Central memory CD4-positive, alpha-beta T cell (primary cell): ENCODE measurements at regions not wholly inside any gene's neighbourhood (a gene's known extent, or its start where the extent isn't known, plus 50 kb on each side); places are given as distances from the start of the nearest gene placed in this dataset.
"Not testable (repeated sequence)": the region's sequence is repeated elsewhere in the genome, so short reads cannot be mapped to it uniquely, and the experiment has no call there.

Experiments used
- DNase-seq: peaks from one replicate; pipeline ENCODE4 v3.0.0; 2022

DNA sequence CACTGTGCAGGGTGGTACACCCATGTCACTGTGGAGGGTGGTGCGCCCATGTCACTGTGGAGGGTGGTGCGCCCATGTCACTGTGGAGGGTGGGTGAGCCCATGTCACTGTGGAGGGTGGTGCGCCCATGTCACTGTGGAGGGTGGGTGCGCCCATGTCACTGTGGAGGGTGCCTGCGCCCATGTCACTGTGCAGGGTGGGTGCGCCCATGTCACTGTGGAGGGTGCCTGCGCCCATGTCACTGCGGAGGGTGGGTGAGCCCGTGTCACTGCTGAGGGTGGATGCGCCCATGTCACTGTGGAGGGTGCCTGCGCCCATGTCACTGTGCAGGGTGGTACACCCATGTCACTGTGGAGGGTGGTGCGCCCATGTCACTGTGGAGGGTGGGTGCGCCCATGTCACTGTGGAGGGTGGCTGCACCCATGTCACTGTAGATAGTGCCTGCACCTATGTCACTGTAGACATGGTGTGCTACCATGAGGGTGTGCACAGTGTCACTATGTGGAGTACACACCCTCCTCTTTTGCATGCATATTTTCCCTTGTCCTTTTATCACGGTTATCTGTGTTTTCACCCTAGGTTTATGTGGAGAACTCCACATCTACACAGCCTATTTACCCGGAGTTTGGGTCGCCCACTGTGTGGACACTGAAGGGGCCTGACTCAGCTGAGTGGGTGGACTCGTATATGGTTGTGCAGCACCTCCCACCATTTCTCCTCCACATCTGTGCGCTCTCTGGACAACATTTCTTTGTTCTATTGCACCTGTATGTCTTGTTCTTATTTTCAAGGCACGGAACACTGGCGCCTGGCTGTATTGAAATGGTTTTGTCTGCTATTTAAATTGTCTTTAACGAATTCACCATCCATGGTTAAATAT is 222.4 kb downstream of the ERMARD start:
- not testable (repeated sequence) for DNase-seq

DNA sequence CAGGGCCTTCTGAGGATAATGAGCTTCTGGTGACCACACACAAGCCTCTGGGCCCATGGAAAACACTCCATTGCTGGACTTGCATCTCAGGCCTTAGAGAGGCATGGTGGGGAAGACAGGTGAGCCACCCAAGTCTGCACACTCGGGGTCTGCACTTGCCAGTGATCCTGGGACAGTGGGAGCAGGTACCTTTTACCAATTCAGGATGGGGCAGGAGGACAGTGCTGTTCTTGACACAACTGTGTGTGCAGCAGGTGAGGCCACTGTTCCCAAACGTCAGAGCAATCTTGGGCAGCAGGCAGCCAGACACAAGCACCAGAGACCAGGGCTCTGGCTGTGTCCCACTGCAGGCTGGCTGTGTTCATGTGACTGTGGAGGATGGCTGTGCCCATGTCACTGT is 221.3 kb downstream of the ERMARD start:
- no peak for DNase-seq

DNA sequence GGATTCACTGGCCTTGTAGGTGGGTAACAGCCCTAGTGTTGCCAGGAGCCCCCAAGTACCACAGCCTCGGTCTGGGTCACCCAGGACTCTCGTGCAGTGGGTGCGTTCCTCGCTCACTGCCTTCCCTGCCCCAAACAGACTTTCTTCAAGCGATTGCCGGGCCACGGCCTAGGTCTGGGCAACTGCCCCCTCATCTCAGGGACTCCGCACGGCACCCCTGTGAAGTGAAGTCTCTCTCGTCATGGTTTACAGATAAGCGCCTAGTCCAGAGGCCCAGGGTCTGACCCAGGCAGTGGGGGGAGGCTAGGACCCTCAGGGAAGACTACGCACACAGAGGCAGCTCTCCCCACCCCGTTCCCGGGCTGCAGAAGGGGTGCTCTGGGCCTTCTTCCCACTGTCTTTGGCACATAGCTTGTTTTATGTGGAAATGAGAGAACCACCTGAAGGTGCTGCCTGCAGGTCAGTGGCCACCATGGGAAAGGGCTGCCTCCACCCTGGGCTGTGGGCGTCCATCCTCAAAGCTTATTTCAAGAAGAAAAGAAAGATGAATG is 220.8 kb downstream of the ERMARD start:
- no peak for DNase-seq

DNA sequence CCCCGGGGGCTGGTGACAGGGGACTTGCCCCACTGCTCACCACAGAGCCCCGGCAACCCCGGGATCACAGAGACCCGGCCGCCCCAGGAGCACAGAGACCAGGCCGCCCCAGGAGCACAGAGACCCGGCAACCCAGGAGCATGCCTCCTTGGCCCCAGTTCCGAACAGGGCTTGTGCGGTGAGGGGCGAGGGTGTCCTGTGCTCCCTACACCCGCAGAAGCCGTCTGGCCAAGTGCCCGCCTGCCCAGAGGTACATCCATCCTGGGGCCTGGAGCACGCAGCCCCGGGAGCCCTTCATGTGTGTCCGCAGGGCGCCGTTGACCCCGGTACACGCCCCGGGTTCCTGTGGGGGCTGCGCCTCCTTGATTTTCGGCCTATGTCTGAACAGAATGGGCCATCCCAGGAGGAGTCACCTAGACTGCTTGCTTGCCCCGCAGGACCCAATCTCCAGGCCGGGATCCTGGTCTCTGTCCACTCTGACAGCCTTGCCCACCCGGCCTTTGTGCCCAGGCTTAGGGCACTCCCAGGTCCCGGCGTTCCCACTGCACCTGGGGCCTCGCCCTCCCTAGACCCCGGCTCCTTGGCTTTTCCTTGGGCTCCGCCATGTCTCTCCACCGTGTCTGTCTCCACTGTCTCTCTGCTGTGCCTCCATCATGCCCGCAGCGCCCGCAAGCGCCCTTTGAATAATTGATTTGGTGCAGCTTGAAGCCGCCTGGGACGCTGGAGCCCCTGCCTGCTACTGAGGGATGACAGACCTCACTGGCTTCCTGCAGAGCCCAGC is 219.8 kb downstream of the ERMARD start:
- DNase-seq: no peak

GRCh38 chr6:169970306-169970988 is 219.0 kb downstream of the ERMARD start:
- DNase-seq: no peak

DNA sequence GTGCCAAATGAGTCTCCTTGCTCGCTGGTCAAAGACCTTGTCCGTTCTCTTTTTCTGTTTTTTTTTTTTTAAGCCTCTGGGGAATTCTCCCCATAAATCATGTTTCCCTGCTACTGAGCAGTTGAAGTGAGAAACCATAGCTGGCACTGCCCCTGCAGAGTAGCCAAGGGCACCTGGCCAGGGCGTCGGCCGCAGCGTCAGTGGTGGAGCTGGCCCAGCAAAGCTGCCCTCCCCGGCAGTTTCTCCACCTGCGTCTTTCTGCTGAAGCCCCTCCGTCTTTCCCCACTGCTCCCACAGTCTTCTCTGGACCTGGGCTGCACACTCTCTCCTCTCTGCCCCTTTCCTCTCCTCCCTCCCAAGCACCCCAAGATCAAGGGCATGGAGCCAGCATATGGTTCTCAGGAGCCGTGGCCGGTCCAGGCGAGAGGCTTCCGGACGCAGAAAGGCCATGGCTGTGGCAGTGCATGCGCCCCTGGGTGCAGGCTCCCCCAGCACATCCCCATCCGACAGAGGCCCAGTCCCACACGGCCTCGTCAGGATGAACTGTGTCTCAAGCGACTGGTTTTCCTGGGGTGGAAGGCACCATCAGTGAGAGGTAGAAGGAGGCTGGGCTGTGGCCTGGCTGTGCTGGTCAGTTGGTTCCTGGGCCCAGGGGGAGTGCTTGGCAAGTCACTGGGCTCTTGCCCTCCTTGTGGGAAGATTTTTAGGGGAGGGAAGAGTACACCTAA is 218.1 kb downstream of the ERMARD start:
- no peak for DNase-seq

DNA sequence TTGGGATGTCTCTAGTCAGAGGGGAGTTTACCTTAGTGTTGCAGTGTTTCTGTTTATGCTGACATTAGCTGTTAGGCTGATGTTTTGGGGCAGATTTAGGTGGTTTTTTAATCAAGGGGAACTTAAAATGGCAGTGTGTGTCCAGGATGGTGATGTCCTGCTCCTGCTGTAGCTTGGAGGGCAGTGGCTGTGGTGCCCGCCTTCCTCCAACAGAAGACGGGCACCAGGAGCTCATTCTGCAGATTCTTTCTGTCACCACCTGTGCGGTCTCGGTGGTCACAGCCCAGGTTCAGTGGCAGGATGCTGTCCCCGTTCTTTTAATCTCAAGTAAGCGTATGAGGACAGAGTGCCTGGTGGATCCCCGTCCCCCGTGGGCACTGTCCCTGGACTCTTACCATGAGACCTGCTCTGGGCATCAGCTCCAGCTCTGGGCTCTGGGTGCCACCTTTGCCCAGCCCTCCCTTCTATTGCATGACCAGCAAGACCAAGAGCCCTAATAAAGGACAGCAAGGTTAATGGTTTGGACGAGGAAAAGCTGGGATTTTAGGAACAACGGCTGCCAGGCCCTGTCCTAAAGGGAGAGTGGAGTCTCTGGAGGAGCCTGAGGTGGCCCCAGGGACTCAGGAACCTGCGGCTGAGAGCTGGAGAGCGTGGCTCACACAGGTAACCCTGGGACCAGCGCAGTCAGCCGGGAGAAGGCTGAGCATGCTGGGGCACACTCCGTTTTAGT is 217.3 kb downstream of the ERMARD start:
- no peak for DNase-seq

GRCh38 chr6:169967687-169968086 is 216.3 kb downstream of the ERMARD start:
- DNase-seq: no peak

DNA sequence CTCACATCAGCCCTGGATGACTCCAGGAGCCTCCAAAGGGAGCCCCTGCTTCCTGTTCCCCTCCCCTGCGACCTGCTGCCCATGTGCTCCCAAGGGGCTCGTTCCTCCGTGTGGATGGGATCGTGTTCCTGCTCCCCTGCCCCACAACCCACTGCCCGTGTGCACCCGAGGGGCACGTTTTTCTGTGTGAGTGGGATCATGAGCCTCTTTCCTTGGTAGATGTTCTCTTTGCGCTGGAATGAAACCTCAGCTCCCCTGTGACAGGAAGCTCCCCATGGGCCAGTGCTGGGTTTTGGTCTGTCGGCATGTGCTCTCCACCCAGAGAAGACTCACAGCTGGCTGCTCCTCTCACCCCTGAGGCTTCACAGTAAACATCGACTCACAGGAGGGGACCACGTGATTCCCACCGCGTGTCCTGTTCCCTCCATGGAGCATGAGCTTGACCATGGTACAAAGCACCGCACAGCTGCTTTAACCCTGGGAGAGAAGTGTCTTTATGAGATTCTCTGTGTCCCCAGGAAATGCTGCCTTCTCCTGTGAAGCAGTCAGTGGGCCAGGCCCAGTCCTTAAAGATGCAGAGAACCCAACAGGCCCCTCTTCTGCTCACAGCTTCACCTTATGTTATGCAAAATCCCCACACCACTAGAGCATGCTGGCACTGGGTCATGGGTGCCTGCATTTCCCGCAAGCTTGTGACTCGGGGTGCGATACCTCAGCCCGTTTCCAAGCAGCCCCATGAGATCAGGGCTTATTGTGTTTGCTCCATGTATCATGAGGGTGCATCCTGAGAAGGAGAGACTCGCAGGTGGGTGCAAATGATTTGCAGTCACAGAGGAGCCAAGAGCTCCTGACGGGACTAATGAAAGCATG is 215.1 kb downstream of the ERMARD start:
- DNase-seq: no peak

DNA sequence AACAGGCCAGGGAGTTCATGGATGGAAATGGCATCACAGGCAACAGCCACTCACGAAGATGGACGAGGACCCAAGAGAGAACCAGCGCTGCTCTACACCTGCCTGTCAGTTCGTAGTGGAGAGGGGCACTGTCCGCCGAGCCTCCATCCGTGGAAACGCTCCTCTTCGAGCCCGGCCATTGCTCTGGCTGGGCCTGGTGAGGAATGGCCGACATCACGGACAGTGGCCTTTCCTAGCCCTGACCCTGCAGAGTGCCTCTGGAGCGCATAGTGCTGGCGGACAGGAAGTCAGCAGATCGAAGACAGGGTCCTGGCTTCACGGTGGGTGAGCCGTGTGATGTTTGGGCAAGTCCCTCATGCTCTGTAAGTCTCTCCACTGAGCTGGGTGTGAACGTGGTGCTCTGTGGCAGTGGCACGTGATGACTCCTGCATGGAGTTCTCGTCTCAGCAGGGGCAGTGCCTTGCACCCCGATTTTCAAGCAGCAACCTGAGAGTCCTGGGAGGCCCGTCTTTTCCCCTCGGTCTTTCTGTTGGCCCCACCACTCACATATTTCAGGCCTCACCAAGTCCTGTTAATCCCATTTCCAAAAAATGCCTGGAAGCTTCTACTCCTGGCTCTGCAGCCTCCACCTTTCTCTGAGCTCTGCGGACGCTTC is 214.4 kb downstream of the ERMARD start:
- DNase-seq: no peak

GRCh38 chr6:169965239-169965638 is 213.8 kb downstream of the ERMARD start:
- DNase-seq: no peak

DNA sequence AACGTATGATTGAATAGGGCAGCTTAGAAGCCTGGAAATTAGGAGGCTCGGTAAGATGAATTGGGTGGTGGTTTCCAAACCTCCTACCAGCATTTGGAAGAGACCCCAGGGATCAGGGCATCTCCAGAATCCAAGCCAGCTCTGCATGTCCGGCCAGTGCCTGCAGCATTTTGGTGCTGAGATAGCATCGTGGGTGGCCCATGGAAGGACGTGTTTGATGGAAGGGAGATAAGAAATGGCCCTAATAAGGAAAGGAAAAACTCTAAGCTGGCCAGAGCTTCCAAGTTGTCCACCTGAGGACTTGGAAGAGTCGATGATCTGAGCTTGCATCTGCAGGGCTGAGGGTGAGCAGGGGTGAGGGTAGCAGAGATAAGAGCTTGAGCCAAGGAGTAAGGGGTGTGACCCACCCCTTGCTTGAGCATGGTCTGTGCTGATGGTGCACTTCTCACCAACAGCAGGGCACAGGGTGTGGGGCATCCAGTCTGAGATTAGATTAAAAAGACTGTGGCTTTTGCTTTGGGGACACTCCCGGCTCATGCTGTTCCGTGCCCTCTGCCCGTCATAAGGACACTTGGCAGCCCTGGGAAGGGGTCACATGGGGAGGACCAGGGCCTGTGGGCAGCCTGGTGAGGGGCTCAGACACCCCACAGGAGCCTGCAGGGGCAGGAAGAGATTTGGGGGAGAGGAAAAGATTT is 213.2 kb downstream of the ERMARD start:
- no peak for DNase-seq

DNA sequence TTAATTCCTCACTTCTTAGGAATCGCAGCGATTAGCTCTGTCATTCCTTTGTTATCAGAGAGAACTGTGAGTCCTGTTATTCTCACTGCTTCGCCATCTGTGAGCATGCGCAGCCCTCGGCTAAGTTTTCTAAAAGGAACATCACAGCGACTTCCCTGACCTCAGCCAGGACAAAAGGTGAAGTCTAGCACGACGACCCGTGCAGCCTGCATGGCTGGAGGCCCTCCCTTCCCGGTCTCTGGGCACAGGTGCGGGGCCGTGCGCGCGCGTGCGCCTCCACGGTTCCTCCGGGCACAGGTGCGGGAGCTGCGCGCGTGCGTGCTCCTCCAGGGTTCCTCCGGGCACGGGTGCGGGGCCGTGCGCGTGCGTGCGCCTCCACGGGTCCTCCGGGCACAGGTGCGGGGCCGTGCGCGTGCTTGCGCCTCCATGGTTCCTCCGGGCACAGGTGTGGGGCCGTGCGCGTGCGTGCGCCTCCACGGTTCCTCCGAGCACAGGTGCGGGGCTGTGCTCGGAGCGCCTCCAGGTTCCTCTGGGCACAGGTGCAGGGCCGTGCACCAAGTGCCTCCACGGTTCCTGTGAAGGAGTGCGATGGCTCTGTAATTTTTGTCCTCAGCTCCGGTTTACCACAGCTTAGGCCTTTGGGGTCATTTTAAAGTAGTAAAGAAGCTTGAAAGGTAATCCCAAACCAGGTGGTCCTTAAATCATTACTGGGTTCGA is 212.3 kb downstream of the ERMARD start:
- no peak for DNase-seq

- DNase-seq: no peak
These were observed 211.4 kb downstream of the ERMARD start for GRCh38 chr6:169962604-169963469.

- no peak for DNase-seq
These were observed 210.5 kb downstream of the ERMARD start for GRCh38 chr6:169961772-169962561.

DNA sequence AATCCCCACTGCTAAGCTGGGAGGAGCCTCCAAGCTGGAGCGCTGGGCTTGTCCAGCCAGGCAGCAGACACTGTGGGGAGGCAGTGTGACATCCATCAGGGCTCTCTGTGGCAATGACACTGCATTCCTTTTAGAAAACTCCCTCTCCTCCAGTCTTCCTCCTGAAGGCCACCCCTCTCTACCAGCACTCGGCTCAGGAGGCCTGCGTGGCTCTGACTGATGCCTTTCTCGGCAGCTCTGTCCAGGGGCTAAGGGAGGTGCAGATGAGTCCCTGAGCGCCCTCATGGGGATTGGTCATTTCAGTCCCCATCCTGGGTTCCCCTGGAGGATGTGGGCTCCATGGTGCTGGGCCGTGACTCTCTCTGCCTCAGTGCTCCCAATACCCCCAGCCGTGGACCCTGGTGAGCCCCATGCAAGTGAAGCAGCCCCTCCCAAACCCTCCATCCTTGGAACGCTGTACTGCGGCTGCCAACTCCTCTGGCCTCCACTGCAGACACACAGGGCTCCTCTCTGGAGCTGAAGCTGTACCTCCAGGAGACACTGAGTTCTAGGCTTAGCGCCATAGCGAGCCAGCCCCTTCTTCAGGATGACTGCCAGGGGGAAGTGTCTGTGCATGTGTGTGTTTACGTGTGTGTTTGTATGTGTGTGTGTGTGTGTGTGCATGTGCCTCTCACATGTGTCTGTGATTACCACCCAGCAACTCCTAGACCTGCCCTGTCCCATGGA is 209.6 kb downstream of the ERMARD start:
- no peak for DNase-seq
